ENCODE measurements at regions not wholly inside any gene's neighbourhood (a gene's known extent, or its start where the extent isn't known, plus 50 kb on each side); places are given as distances from the start of the nearest gene placed in this dataset.

DNA sequence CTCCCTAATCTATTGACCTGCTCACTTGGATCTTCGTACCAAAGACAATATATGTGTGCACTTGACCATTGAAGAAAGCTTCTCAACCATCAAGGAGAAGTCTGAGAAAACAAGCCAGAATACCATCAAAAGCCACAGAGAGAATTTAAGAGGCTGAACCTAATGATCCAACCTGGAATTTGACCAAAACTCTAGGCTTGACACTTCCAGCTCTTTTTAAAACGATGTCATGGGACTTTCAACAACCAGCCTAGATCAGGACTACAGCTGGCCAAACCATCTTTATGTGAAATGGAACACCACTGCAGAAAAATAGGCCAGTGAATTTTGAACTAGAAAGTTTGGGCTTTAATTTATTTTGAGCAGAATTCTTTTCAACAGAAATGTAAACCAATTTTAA, 444.4 kb downstream of the LTN1 start:
- no peak for DNase-seq
- Histone ChIP-seq H3K4me3 (no peak overlapping the region), H3K36me3 (ENCODE audit: low read depth) (no peaks in the 10 kb centered on the region), H3K4me1 (ENCODE audit: low read depth) (no peaks in the 10 kb centered on the region), H3K9me3 (no peaks in the 10 kb centered on the region)
- TF ChIP-seq, protein P1, sequence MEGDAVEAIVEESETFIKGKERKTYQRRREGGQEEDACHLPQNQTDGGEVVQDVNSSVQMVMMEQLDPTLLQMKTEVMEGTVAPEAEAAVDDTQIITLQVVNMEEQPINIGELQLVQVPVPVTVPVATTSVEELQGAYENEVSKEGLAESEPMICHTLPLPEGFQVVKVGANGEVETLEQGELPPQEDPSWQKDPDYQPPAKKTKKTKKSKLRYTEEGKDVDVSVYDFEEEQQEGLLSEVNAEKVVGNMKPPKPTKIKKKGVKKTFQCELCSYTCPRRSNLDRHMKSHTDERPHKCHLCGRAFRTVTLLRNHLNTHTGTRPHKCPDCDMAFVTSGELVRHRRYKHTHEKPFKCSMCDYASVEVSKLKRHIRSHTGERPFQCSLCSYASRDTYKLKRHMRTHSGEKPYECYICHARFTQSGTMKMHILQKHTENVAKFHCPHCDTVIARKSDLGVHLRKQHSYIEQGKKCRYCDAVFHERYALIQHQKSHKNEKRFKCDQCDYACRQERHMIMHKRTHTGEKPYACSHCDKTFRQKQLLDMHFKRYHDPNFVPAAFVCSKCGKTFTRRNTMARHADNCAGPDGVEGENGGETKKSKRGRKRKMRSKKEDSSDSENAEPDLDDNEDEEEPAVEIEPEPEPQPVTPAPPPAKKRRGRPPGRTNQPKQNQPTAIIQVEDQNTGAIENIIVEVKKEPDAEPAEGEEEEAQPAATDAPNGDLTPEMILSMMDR (IDR thresholded peaks at IDR 0.05): no peak
- intact Hi-C loops (cut with DNase I, micrococcal nuclease): no loop called here
- ATAC-seq: no peak

DNA sequence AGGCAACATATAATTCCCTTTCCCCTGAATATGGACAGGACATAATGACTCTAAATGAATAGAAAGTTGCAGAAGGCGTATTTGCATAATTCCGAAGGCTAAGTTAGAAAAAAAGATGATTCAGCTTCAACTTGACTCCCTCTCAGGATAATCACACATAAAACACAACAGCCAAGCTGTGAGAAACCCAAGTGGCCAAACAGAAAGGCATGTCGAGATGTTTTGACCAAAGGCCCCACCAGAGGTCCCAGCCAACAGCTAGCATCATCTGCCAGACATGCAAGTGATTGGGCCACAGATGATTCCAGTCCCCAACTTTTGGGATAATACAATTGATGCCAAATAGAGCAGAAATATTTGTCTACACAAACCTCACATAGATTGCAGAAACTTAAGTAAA, 444.9 kb downstream of the LTN1 start:
- Histone ChIP-seq H3K9me3 (no peaks in the 10 kb centered on the region), H3K4me3 (no peak overlapping the region), H3K36me3 (ENCODE audit: low read depth) (no peaks in the 10 kb centered on the region), H3K4me1 (ENCODE audit: low read depth) (no peaks in the 10 kb centered on the region)
- ATAC-seq (no peak), DNase-seq (no peak)
- TF ChIP-seq, protein P1 (IDR thresholded peaks at IDR 0.05): no peak
- intact Hi-C loops (cut with DNase I, micrococcal nuclease): no loop called here

DNA sequence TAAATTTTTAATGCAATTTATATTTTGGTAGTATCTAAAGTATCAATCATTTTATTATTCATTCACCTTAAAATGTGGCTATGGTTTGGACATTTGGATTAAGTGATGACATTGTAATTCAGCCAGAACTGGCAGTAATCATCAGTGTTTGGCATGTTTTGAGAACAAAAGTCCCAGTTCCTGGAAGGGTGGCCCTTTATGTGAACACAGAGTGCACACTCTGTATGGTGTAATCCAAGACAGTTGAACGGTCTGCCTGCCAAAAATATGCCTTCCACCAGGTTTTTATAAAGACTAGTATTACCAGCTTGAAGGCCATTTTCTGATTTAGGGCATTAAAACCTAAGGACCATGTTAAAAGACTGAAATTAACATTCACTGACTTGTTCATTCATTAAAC, 448.7 kb downstream of the LTN1 start:
- no peaks in the 10 kb centered on the region for H3K4me1 ChIP-seq (ENCODE audit: low read depth)
- intact Hi-C loops (cut with DNase I, micrococcal nuclease): no loop called here
- no peak for ATAC-seq
- no peaks in the 10 kb centered on the region for H3K9me3 ChIP-seq
- no peak overlapping the region for H3K4me3 ChIP-seq
- TF ChIP-seq, protein P1 (IDR thresholded peaks at IDR 0.05): no peak
- DNase-seq: no peak
- no peaks in the 10 kb centered on the region for H3K36me3 ChIP-seq (ENCODE audit: low read depth)

DNA sequence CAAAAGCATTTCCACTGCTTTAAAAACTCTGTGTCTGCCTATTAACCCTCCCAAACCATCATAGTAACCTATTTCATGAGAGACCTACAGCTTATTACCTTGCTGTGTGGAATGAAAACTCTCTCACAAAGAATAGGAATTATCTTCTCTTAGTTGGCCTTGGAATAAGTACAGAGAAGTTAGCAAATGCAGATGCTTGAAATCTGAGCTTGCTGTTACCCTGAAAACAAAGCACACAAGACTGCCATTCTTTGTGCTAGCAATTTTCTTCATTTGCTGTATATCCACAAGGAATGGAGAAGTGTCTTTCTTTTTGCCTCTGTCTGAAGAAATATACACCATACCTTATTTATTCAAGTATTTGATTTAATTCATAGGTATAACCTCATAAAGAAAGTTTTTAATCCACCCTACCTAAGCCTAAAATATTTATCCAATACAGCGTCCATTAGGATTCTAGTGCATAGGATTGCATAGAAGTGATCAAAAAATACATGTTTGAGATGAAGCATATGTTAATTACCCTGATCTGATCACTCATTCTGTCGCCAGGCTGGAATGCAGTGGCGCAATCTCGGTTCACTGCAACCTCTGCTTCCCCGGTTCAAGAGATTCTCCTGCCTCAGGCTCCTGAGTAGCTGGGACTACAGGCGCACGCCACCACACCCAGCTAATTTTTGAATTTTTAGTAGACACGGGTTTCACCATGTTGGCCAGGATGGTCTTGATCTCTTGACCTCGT, 451.1 kb downstream of the LTN1 start:
- no peak for DNase-seq
- Histone ChIP-seq H3K4me1 (ENCODE audit: low read depth) (no peaks in the 10 kb centered on the region), H3K4me3 (no peak overlapping the region), H3K36me3 (ENCODE audit: low read depth) (no peaks in the 10 kb centered on the region), H3K9me3 (no peaks in the 10 kb centered on the region)
- TF ChIP-seq, protein P1 (IDR thresholded peaks at IDR 0.05): no peak
- no peak for ATAC-seq
- intact Hi-C loops (cut with DNase I, micrococcal nuclease): no loop called here

DNA sequence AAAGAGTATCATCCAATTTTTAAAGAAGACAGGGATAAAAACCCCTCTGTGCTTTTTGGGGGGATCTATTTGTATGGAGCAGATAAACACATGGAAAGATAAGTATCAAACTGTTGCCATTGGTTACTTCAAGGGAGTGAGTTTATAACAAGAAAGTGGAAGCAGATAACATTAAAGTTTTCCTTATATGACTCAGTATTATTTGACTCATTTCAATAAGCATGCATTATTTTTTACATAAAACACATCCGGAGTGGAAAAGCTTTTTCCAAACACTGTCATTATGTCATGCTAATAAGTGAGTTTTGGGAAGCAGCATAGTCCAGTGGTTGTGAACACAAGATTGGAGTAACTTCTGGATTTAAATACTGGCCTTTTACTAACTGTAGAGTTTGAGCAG, 452.2 kb downstream of the LTN1 start:
- H3K4me1 ChIP-seq (ENCODE audit: low read depth): no peaks in the 10 kb centered on the region
- ATAC-seq (no peak), DNase-seq (no peak)
- H3K36me3 ChIP-seq (ENCODE audit: low read depth): no peaks in the 10 kb centered on the region
- no peak overlapping the region for H3K4me3 ChIP-seq
- TF ChIP-seq, protein P1 (IDR thresholded peaks at IDR 0.05): no peak
- H3K9me3 ChIP-seq: no peaks in the 10 kb centered on the region
- intact Hi-C loops (cut with DNase I, micrococcal nuclease): no loop called here

DNA sequence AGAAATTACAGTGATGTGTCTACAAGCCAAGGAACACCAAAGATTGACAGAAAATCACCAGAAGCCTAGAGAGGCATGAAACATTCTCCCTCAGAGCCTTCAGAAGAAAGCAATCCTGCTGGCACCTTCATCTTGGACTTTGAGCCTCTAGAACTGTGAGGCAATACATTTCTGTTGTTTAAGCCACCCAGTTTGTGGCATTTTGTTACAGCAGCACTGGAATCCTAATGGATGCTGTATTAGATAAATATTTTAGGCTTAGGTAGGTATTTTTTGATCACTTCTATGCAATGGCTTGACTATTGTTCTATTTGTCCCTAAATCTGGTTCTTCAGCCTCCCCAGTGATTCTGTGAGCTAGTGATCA, 453.1 kb downstream of the LTN1 start:
- Histone ChIP-seq H3K9me3 (no peaks in the 10 kb centered on the region), H3K4me3 (no peak overlapping the region), H3K36me3 (ENCODE audit: low read depth) (no peaks in the 10 kb centered on the region), H3K4me1 (ENCODE audit: low read depth) (no peaks in the 10 kb centered on the region)
- ATAC-seq (no peak), DNase-seq (no peak)
- TF ChIP-seq, protein P1 (IDR thresholded peaks at IDR 0.05): no peak
- intact Hi-C loops (cut with DNase I, micrococcal nuclease): no loop called here
